ENCODE measurements at regions not wholly inside any gene's neighbourhood (a gene's known extent, or its start where the extent isn't known, plus 50 kb on each side); places are given as distances from the start of the nearest gene placed in this dataset.

GRCh38 chr6:151705993-151706733 is 101.3 kb upstream of the ESR1 start:
- TF ChIP-seq CTCF (IDR thresholded peaks at IDR 0.05) (no peak), POLR2A (IDR thresholded peaks at IDR 0.05) (no peak)

Measured in body of pancreas (tissue), 4 donors.